Mesodermal cell (in vitro differentiated cells): ENCODE measurements at regions not wholly inside any gene's neighbourhood (a gene's known extent, or its start where the extent isn't known, plus 50 kb on each side); places are given as distances from the start of the nearest gene placed in this dataset.

ENCODE experiments used
- H3K27ac ChIP-seq: 2 replicates; pipeline ENCODE4 v1.7.0; 2013; ENCODE audit warnings: mild to moderate bottlenecking, low read depth, low read length, moderate library complexity; ENCODE audit not compliant: severe bottlenecking
- H3K36me3 ChIP-seq: 2 replicates; pipeline ENCODE4 v1.7.1; 2013; ENCODE audit warnings: mild to moderate bottlenecking, low read length, moderate library complexity; ENCODE audit not compliant: control insufficient read depth, insufficient read depth
- H3K4me1 ChIP-seq: one replicate; pipeline ENCODE4 v1.7.1; 2013; ENCODE audit warnings: mild to moderate bottlenecking, low read length; ENCODE audit not compliant: insufficient read depth, control insufficient read depth, poor library complexity, severe bottlenecking
- H3K4me3 ChIP-seq: 2 replicates; pipeline ENCODE4 v1.7.0; 2013; ENCODE audit warnings: low read length, control low read depth, mild to moderate bottlenecking; ENCODE audit not compliant: insufficient read depth, poor library complexity, severe bottlenecking; ENCODE audit errors: extremely low read depth
- H3K9me3 ChIP-seq: 2 replicates; pipeline ENCODE4 v1.7.1; 2013; ENCODE audit warnings: mild to moderate bottlenecking, low read length, moderate library complexity; ENCODE audit not compliant: control insufficient read depth
- WGBS, 2 experiments: methylation state at CpG; one replicate each; pipeline ENCODE4 v1.1.5; 2013; ENCODE audit warnings: missing lambda C conversion rate in 2 of 2; ENCODE audit not compliant: insufficient coverage in 2 of 2; 5-methylcytosine and 5-hydroxymethylcytosine counted together

DNA sequence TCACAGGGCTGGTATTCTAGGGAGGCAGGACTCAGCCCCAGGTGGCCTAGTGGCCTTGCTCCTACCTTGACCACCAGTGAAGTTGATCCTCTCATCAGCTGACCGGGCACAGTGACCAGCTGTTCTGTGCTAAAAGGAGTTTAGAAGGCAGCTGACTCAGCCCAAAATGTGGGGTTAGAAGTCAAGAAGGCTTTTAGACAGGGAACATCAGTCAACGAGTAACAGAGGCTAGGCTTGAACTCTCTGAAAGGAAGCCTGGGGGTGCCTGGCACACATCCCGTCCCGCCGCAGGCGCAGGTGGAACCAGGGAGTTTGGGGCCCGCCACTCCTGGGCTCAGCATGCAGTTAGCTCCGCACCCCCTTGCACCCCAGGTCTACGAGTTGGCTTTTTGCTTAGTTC is 114.9 kb upstream of the SLC45A1 start:
- no peaks in the 10 kb centered on the region for H3K36me3 ChIP-seq
- H3K27ac ChIP-seq, result no peak overlapping the region
- WGBS, 2 experiments, result 94 to 97% methylated on average over 5 to 9 of the region's 9 CpGs
- H3K4me3 ChIP-seq, result no peak overlapping the region
- H3K9me3 ChIP-seq, result no peaks in the 10 kb centered on the region
- H3K4me1 ChIP-seq, result peaks cover 36% of the 10 kb centered on the region

DNA sequence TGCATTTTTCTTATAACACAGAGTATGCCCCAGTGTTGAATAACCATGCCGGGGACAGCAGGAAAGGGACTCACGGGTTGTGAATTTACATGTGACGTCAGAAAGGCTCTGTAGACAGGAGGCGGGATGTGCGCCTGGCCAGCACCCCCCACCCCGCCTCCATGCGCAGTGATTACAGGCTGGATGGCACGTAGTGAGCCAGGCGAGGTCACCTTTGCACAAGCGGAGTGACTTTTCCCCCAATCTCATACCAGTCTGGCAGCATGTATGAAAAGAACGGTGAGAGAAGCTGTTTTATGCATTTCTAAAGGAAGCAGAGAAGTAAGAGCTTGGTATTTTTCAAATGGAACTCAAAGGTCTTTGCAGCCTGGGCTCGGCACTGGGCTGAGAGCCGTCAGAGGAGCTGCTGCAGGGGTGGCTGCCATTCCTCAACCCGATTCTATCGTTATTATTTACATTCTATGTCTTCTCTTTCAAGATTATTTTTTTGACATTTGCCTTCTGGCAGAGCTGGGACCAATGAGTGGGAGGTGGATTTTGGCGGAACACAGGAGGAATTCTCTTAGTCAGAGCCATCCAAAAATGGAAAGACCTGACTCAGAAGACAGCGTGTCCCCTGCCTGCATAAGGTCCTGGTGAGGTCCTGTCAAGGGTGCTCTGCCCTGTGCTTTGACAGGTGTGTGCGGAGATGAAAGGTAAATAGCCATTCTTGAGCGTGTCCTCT is 115.6 kb upstream of the SLC45A1 start:
- Histone ChIP-seq H3K4me3 (no peak overlapping the region), H3K27ac (peak overlapping the region; percentile 0)

GRCh38 chr1:8201331-8201861 is 116.5 kb upstream of the SLC45A1 start:
- H3K9me3 ChIP-seq, result no peaks in the 10 kb centered on the region
- no peaks in the 10 kb centered on the region for H3K36me3 ChIP-seq
- H3K4me3 ChIP-seq, result no peak overlapping the region
- H3K4me1 ChIP-seq, result peaks cover 42% of the 10 kb centered on the region
- 55 to 60% methylated on average over 9 to 10 of the region's 10 CpGs for WGBS, 2 experiments
- H3K27ac ChIP-seq, result peak overlapping the region; percentile 0

More for the DNA sequence above, 115.6 kb upstream of the SLC45A1 start:
- Histone ChIP-seq H3K36me3 (no peaks in the 10 kb centered on the region), H3K9me3 (no peaks in the 10 kb centered on the region), H3K4me1 (peaks cover 41% of the 10 kb centered on the region)
- 77 to 89% methylated on average over 9 to 12 of the region's 19 CpGs for WGBS, 2 experiments

- WGBS, 2 experiments, result 95 to 98% methylated on average over 15 to 17 of the region's 18 CpGs
These were observed 117.4 kb upstream of the SLC45A1 start for GRCh38 chr1:8200317-8201115.

GRCh38 chr1:8198522-8198921 is 119.4 kb upstream of the SLC45A1 start:
- Histone ChIP-seq H3K27ac (no peak overlapping the region), H3K4me1 (peaks cover 34% of the 10 kb centered on the region), H3K36me3 (no peaks in the 10 kb centered on the region), H3K4me3 (no peak overlapping the region), H3K9me3 (no peaks in the 10 kb centered on the region)
- 91 to 95% methylated on average over 5 of the region's 6 CpGs for WGBS, 2 experiments

More at GRCh38 chr1:8200317-8201115, 117.4 kb upstream of the SLC45A1 start:
- Histone ChIP-seq H3K27ac (no peak overlapping the region), H3K4me1 (peaks cover 42% of the 10 kb centered on the region), H3K4me3 (no peak overlapping the region), H3K36me3 (no peaks in the 10 kb centered on the region), H3K9me3 (no peaks in the 10 kb centered on the region)

DNA sequence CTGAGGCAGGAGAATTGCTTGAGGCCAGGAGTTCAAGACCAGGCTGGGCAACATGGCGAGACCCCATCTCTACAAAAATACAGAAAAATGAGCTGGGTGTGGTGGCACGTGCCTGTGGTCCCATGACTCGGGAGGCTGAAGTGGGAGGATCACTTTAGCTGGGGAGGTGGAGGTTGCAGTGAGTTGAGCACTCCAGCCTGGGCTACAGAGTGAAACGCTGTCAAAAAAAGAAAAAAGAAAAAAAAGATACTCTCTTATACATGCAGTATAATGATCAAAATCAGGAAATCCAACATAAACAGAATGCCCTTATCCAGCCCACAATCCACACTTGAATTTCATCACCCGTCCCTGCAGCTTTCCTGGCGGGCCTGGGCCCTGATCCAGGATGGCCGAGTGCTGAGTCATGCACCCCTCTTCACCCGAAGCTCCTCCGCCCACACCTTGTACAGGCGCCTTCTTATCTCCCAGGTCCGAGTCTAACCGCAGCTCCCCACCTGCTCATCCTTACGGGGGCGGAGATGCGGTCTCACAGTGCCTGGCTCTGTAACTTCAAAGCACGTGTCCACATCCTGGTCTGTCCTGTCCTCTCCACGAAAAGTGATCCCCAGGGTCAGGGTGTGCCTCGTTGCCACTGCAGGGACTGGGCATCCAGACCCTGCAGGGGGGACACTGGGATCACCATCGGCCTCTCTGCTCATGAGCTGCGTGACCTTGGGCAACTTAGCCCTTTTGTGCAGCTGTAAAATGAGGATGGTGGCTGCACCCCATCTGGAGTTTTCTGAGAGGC is 120.2 kb upstream of the SLC45A1 start:
- Histone ChIP-seq H3K4me1 (peaks cover 31% of the 10 kb centered on the region), H3K27ac (no peak overlapping the region), H3K9me3 (no peaks in the 10 kb centered on the region), H3K4me3 (no peak overlapping the region), H3K36me3 (no peaks in the 10 kb centered on the region)
- 78 to 84% methylated on average over 16 of the region's 20 CpGs for WGBS, 2 experiments

GRCh38 chr1:8194481-8195227 is 123.3 kb upstream of the SLC45A1 start:
- H3K36me3 ChIP-seq, result no peaks in the 10 kb centered on the region
- no peak overlapping the region for H3K27ac ChIP-seq
- no peaks in the 10 kb centered on the region for H3K9me3 ChIP-seq
- WGBS, 2 experiments, result 92 to 98% methylated on average over 10 to 11 of the region's 14 CpGs
- peaks cover 9% of the 10 kb centered on the region for H3K4me1 ChIP-seq
- H3K4me3 ChIP-seq, result no peak overlapping the region

DNA sequence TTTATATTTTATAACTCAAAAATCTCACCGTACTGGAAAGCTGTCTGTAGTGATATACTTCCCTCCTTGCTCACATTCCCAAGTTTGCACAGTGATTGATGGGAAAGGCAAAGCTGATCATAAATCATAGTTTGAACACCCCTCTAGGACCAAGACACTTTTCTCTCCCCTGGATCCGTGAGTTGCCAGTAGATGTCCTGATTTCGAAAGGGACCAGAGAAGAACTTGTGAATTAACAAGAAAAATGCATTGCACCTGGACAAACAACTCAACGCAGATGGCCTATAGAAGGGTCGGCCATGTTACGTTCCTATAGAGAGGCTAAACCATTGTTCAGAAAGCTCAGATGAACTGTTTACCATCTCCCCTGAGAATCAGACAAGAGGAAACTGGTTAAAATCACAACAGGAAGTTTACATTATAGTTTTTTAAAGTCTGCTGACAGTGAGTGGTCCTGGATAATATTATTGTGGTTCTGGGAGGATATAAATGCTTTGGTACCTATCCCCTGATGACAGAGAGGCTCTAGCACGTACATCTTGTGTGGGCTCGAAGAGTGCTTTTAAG is 124.0 kb upstream of the SLC45A1 start:
- no peaks in the 10 kb centered on the region for H3K9me3 ChIP-seq
- H3K27ac ChIP-seq, result no peak overlapping the region
- 96 to 100% methylated on average over 7 of the region's 8 CpGs for WGBS, 2 experiments
- peaks cover 9% of the 10 kb centered on the region for H3K4me1 ChIP-seq
- H3K36me3 ChIP-seq, result no peaks in the 10 kb centered on the region
- no peak overlapping the region for H3K4me3 ChIP-seq

DNA sequence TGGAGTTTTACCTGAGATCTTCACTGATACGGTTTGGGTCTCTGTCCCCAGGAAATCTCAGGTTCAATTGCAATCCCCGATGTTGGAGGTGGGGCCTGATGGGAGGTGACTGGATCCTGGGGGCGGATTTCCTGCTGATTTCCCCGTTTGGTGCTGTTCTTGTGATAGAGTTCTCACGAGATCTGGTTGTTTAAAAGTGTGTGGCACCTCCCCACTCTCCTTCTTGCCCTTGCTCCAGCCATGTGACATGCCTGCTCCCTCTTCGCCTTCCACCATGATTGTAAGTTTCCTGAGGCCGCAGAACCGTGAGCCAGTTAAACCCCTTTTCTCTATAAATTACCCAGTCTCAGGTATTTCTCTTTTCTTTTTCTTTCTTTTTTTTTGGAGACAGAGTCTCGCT is 126.4 kb upstream of the SLC45A1 start:
- Histone ChIP-seq H3K36me3 (no peaks in the 10 kb centered on the region), H3K4me1 (peaks cover 4% of the 10 kb centered on the region)
- WGBS, 2 experiments, result 81 to 96% methylated on average over 7 of the region's 9 CpGs

More for the DNA sequence above, 126.4 kb upstream of the SLC45A1 start:
- Histone ChIP-seq H3K4me3 (no peak overlapping the region), H3K9me3 (no peaks in the 10 kb centered on the region), H3K27ac (no peak overlapping the region)
